ENCODE measurements at regions not wholly inside any gene's neighbourhood (a gene's known extent, or its start where the extent isn't known, plus 50 kb on each side); places are given as distances from the start of the nearest gene placed in this dataset.

DNA sequence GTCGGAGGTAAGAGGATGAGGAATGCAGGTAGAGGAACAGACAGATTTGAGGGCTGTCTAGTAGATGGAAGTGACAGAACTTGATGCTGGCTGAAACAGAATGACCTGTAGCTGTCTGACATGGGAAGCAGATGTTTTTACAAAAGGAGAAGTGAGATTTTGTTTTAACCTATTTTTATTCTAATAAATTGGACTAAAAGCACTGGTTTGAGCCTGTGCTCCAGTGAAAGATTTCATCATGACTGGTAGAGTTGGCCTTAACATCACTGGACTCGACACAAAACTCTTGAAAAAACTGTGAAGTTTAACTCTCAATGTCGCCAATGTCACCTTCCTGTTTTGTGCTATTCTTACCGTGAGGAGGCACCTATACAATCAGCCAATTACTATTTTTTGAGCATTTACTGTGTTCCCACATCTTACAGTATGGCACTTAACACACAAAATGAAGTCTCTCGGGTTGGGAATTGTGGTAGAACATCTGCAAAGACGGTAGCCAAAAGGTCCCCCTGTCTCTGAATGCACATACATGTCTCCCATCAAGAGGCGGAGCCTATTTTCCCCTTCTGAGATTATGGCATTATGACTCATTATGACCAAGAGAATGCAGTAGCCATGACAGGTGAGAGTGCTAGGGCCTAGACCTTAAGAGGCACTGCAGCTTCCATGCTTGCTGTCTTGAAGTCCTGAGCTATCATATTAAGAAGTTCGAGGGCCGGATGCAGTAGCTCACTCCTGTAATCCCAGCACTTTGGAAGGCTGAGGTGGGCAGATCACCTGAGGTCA is 93.2 kb downstream of the FOXF2 start:
- Histone ChIP-seq H3K9me3 (ENCODE audit: control insufficient read depth, insufficient read depth, low read length) (no peaks in the 10 kb centered on the region), H3K27ac (ENCODE audit: low read depth, low read length) (no peak overlapping the region), H3K4me1 (ENCODE audit: control insufficient read depth, insufficient read depth, low read length) (no peaks in the 10 kb centered on the region)

DNA sequence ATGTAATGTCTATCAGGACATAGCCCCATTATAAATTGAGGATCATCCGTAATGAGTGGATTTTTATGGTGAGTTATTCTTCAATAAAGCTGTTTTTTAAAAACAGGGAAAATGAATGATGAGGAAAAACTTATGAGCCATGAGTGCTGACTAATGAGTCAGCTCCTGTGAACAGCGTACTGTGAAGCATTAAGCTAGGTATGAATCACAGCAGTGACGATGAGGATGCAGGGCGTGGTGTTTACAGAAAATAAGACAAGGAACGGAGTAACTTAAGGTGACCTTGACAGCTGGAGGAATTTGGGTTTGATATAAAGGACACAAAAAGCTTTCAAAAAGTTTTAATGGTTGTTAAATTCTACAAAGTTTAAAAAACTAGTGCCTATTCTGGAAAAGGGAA is 96.3 kb downstream of the FOXF2 start:
- Histone ChIP-seq H3K4me3 (ENCODE audit: low read depth, low read length) (no peak overlapping the region), H3K4me1 (ENCODE audit: control insufficient read depth, insufficient read depth, low read length) (no peaks in the 10 kb centered on the region), H3K9me3 (ENCODE audit: control insufficient read depth, insufficient read depth, low read length) (no peaks in the 10 kb centered on the region), H3K27me3 (ENCODE audit: control insufficient read depth, insufficient read depth, low read length) (no peaks in the 10 kb centered on the region), H3K9ac (ENCODE audit: low read depth, low read length) (no peak overlapping the region), H3K36me3 (ENCODE audit: control insufficient read depth, insufficient read depth, low read length) (no peaks in the 10 kb centered on the region), H3K27ac (ENCODE audit: low read depth, low read length) (no peak overlapping the region)

More for the DNA sequence above, 93.2 kb downstream of the FOXF2 start:
- Histone ChIP-seq H3K27me3 (ENCODE audit: control insufficient read depth, insufficient read depth, low read length) (no peaks in the 10 kb centered on the region), H3K4me3 (ENCODE audit: low read depth, low read length) (no peak overlapping the region), H3K36me3 (ENCODE audit: control insufficient read depth, insufficient read depth, low read length) (no peaks in the 10 kb centered on the region), H3K9ac (ENCODE audit: low read depth, low read length) (no peak overlapping the region)

DNA sequence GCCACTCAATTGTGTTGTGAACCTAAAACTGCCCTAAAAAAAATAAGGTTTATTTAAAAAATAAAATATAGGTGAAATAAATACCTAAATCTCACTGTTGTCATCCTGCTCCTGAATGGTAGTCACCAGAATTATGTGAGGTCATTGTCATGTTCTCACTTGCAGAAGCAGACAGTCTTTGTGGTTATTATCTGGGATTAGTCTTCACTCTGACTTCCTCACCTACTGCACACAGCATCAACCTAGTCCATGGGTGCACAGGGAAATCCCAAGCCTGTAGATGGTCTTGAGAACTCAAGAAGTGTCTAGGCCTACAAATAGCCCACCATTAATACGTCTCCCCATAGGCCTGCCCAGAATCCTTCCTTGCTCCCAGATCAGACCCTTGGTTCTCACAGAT is 97.0 kb downstream of the FOXF2 start:
- H3K36me3 ChIP-seq (ENCODE audit: control insufficient read depth, insufficient read depth, low read length) = no peaks in the 10 kb centered on the region
- H3K27ac ChIP-seq (ENCODE audit: low read depth, low read length) = no peak overlapping the region
- no peak overlapping the region for H3K4me3 ChIP-seq (ENCODE audit: low read depth, low read length)
- H3K9me3 ChIP-seq (ENCODE audit: control insufficient read depth, insufficient read depth, low read length) = no peaks in the 10 kb centered on the region
- no peak overlapping the region for H3K9ac ChIP-seq (ENCODE audit: low read depth, low read length)
- H3K4me1 ChIP-seq (ENCODE audit: control insufficient read depth, insufficient read depth, low read length) = no peaks in the 10 kb centered on the region
- no peaks in the 10 kb centered on the region for H3K27me3 ChIP-seq (ENCODE audit: control insufficient read depth, insufficient read depth, low read length)

DNA sequence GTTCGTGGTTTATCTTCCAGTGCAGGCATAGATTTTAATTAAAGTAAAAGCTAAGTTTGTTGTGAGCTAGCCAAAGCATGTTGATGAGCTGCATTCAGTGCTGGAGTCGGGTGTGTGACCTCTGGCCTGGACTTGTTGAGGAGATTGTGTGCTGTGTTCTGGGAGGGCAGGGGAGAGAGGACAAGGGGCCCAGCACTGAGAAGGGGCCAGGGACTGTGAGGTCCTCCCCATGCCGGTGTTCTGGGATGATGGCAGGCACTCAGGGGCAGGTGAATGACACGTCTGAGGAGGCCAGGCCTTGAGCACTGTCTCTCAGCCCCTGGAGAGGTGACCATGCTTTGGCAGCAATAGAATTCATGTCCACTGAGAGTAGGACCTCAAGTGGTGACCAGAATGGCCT is 97.9 kb downstream of the FOXF2 start:
- H3K27ac ChIP-seq (ENCODE audit: low read depth, low read length) = no peak overlapping the region
- H3K9ac ChIP-seq (ENCODE audit: low read depth, low read length) = no peak overlapping the region
- no peaks in the 10 kb centered on the region for H3K27me3 ChIP-seq (ENCODE audit: control insufficient read depth, insufficient read depth, low read length)
- no peak overlapping the region for H3K4me3 ChIP-seq (ENCODE audit: low read depth, low read length)
- no peaks in the 10 kb centered on the region for H3K4me1 ChIP-seq (ENCODE audit: control insufficient read depth, insufficient read depth, low read length)
- no peaks in the 10 kb centered on the region for H3K36me3 ChIP-seq (ENCODE audit: control insufficient read depth, insufficient read depth, low read length)
- H3K9me3 ChIP-seq (ENCODE audit: control insufficient read depth, insufficient read depth, low read length) = no peaks in the 10 kb centered on the region

DNA sequence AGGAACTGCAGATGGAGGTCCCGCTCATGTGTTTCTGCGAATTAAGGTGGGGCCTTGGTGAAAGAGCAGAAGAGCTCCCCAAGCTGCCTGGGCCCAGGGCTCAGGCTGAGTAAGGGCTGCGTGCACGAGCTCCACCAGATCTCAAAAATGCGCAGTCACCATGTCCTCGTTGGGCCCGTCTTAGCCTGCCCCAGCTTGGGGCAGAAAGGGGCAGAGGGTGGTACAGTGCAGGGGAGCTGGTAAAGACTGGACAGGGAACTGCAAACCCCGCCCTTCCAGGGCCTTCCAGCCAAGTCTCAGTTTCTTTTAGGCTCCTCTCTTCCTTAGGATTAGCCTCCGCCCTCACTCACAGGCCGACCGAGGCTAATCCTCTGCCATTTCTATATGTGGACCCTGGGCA is 101.6 kb downstream of the FOXF2 start:
- no peak overlapping the region for H3K4me3 ChIP-seq (ENCODE audit: low read depth, low read length)
- no peak overlapping the region for H3K27ac ChIP-seq (ENCODE audit: low read depth, low read length)
- H3K9ac ChIP-seq (ENCODE audit: low read depth, low read length) = no peak overlapping the region
- no peaks in the 10 kb centered on the region for H3K4me1 ChIP-seq (ENCODE audit: control insufficient read depth, insufficient read depth, low read length)
- H3K9me3 ChIP-seq (ENCODE audit: control insufficient read depth, insufficient read depth, low read length) = peaks cover 4% of the 10 kb centered on the region; the same call in 1 of the 2 replicates
- H3K36me3 ChIP-seq (ENCODE audit: control insufficient read depth, insufficient read depth, low read length) = no peaks in the 10 kb centered on the region
- no peaks in the 10 kb centered on the region for H3K27me3 ChIP-seq (ENCODE audit: control insufficient read depth, insufficient read depth, low read length)

DNA sequence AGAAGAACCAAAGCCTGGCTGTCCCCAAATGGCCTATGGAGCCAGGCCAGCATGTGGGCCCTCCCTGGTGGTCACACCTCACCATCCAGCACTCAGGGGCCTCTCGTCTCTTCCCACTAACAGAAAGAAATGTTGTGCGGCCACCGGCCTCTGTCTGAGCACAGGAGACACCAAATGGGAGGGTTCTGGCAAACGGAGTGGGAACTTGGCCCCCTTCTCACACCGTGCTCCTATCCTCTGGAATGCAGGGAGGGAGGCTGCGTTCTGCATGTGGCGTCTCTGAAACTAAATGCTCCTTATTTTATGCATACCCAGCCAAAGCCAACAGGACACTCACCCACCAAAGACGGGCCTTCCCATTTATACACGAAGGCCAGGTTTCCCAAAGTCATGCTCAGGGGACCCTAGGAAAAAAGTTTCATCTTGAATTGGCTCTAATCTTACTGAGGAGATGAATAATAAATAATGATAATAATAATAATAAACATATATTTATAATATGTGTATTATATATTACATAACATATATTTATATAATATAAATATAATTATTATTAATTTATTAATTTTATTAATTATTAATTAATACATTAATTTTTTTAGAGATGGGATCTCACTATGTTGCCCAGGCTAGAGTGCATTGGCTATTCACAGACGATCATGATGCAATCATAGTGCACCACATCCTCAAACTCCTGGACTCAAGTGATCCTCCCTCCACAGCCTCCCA is 102.4 kb downstream of the FOXF2 start:
- Histone ChIP-seq H3K9me3 (ENCODE audit: control insufficient read depth, insufficient read depth, low read length) (peaks cover 5% of the 10 kb centered on the region; the same call in 1 of the 2 replicates), H3K4me3 (ENCODE audit: low read depth, low read length) (no peak overlapping the region), H3K27ac (ENCODE audit: low read depth, low read length) (no peak overlapping the region), H3K4me1 (ENCODE audit: control insufficient read depth, insufficient read depth, low read length) (no peaks in the 10 kb centered on the region), H3K9ac (ENCODE audit: low read depth, low read length) (no peak overlapping the region), H3K27me3 (ENCODE audit: control insufficient read depth, insufficient read depth, low read length) (no peaks in the 10 kb centered on the region), H3K36me3 (ENCODE audit: control insufficient read depth, insufficient read depth, low read length) (no peaks in the 10 kb centered on the region)

DNA sequence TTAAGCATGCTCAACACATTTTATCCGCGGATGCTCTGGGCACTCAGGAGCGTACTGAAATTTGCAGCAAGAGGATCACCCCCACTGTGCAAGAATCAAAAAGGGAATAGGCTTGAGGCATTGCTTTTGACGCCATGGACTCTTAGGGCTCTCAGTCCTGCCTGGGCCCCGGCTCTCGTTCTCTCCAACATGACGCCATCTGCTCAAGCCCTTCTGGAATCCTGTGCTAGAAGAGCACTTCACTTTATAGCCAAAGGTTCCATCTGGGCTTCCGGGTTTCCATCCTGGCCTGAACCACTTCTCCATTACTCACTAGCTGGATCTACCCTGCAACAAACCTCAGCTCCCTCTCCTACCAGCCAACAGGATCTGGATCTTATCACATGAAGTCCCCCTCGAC is 105.3 kb downstream of the FOXF2 start:
- no peak overlapping the region for H3K9ac ChIP-seq (ENCODE audit: low read depth, low read length)
- H3K36me3 ChIP-seq (ENCODE audit: control insufficient read depth, insufficient read depth, low read length) = no peaks in the 10 kb centered on the region
- H3K9me3 ChIP-seq (ENCODE audit: control insufficient read depth, insufficient read depth, low read length) = peaks cover 5% of the 10 kb centered on the region; the same call in 1 of the 2 replicates
- H3K27me3 ChIP-seq (ENCODE audit: control insufficient read depth, insufficient read depth, low read length) = no peaks in the 10 kb centered on the region
- H3K4me1 ChIP-seq (ENCODE audit: control insufficient read depth, insufficient read depth, low read length) = peaks cover 10% of the 10 kb centered on the region; the same call in 1 of the 2 replicates
- H3K27ac ChIP-seq (ENCODE audit: low read depth, low read length) = no peak overlapping the region
- H3K4me3 ChIP-seq (ENCODE audit: low read depth, low read length) = no peak overlapping the region

DNA sequence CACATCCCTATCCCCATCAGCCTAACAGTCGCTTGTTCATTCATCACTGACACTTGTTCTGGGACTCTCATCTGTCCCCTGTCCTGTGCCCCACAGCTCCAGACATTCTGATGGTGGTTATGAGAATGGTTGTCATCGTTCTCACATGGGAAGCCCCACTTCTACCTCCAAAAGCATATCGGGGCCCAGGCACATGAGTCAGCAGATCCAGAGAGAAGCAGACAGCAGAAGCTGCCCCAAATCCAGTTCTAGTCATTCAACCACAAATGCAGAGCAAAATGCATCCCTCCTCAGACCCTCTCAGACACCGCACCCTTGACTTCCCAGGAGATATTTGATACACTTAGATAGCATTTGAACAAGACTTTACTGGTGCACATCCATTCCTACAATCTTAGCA is 106.0 kb downstream of the FOXF2 start:
- Histone ChIP-seq H3K36me3 (ENCODE audit: control insufficient read depth, insufficient read depth, low read length) (no peaks in the 10 kb centered on the region), H3K9me3 (ENCODE audit: control insufficient read depth, insufficient read depth, low read length) (peaks cover 5% of the 10 kb centered on the region; the same call in 1 of the 2 replicates), H3K9ac (ENCODE audit: low read depth, low read length) (no peak overlapping the region), H3K27me3 (ENCODE audit: control insufficient read depth, insufficient read depth, low read length) (no peaks in the 10 kb centered on the region), H3K4me3 (ENCODE audit: low read depth, low read length) (no peak overlapping the region), H3K4me1 (ENCODE audit: control insufficient read depth, insufficient read depth, low read length) (peaks cover 10% of the 10 kb centered on the region; the same call in 1 of the 2 replicates), H3K27ac (ENCODE audit: low read depth, low read length) (no peak overlapping the region)

DNA sequence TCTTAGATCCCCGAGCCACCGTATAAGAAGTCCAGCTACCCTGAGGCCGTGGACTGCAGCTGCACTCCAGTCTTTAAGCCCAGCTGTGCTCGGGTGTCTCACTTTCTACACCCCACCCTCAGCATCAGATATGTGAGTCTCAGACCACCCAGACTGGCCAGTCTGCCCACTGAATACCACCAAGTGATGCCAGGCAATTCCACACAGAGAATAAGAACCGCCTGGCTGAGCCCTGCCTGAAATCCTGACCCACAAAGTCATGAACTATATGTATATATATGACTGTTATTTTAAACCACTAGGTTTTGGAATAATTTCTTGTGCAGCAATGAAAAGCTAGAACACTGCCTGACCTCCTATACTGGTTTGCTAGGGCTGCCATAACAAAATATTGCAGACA is 106.7 kb downstream of the FOXF2 start:
- H3K36me3 ChIP-seq (ENCODE audit: control insufficient read depth, insufficient read depth, low read length) = no peaks in the 10 kb centered on the region
- H3K27ac ChIP-seq (ENCODE audit: low read depth, low read length) = no peak overlapping the region
- H3K4me3 ChIP-seq (ENCODE audit: low read depth, low read length) = no peak overlapping the region
- no peaks in the 10 kb centered on the region for H3K27me3 ChIP-seq (ENCODE audit: control insufficient read depth, insufficient read depth, low read length)
- H3K4me1 ChIP-seq (ENCODE audit: control insufficient read depth, insufficient read depth, low read length) = peaks cover 10% of the 10 kb centered on the region; the same call in 1 of the 2 replicates
- peaks cover 5% of the 10 kb centered on the region; the same call in 1 of the 2 replicates for H3K9me3 ChIP-seq (ENCODE audit: control insufficient read depth, insufficient read depth, low read length)
- no peak overlapping the region for H3K9ac ChIP-seq (ENCODE audit: low read depth, low read length)

DNA sequence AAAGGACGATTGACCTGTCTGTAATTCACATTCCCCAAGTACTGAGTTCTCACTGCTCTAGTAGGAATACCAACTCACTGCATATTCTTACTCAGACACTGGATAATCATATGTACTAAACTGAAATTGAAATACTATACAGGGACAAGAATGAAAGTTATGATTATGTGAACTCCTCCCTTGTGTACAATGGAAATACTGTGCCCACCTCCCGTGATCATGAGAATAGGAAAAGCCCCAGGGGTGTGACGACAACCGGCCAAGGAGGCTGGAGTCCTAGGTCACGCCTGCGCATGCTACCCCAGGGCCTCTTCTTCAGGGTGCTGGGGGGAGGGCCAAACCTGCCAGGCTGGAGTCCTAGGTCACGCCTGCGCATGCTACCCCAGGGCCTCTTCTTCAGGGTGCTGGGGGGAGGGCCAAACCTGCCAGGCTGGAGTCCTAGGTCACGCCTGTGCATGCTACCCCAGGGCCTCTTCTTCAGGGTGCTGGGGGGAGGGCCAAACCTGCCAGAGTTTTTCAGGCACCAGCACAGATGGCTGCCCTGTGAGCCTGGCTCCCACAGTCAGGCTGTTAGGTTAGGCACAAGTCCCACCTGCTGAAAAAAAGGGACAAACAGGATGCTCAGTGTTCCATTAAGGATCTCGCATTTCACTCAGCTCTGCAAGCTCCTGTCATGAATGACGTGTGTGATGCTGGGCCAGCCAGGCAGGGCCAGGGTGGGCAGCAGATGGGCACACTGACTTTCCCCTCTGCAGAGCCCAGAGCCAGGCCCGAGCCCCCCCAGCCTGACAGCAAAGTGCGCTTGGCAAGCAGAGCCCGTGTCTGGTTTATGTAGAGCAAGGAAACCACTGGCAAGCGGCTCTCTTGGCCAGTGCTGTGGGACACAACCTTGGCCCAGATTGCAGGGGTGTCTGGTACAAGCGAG is 107.7 kb downstream of the FOXF2 start:
- Histone ChIP-seq H3K27ac (ENCODE audit: low read depth, low read length) (no peak overlapping the region), H3K9ac (ENCODE audit: low read depth, low read length) (no peak overlapping the region), H3K4me1 (ENCODE audit: control insufficient read depth, insufficient read depth, low read length) (peaks cover 10% of the 10 kb centered on the region; the same call in 1 of the 2 replicates), H3K9me3 (ENCODE audit: control insufficient read depth, insufficient read depth, low read length) (peaks cover 5% of the 10 kb centered on the region; the same call in 1 of the 2 replicates), H3K27me3 (ENCODE audit: control insufficient read depth, insufficient read depth, low read length) (no peaks in the 10 kb centered on the region), H3K36me3 (ENCODE audit: control insufficient read depth, insufficient read depth, low read length) (no peaks in the 10 kb centered on the region), H3K4me3 (ENCODE audit: low read depth, low read length) (no peak overlapping the region)
